ENCODE measurements at regions not wholly inside any gene's neighbourhood (a gene's known extent, or its start where the extent isn't known, plus 50 kb on each side); places are given as distances from the start of the nearest gene placed in this dataset.

GRCh38 chr2:66836851-66837250 is 401.9 kb downstream of the MEIS1 start:
- no peak overlapping the region; the same call in 2 of the 3 replicates for H2BK15ac ChIP-seq (ENCODE audit: low read depth, low read length)
- intact Hi-C loops (cut with micrococcal nuclease), result no loop called here

More at GRCh38 chr2:66836851-66837250, 401.9 kb downstream of the MEIS1 start:
- Histone ChIP-seq H4K20me1 (ENCODE audit: insufficient read depth, low read length) (no peaks in the 10 kb centered on the region), H3K9ac (ENCODE audit: low read depth, low read length) (no peak overlapping the region), H2BK5ac (ENCODE audit: low read depth, low read length, poor library complexity, severe bottlenecking) (no peak overlapping the region), H3K27me3 (ENCODE audit: control insufficient read depth, insufficient read depth, low read length) (no peaks in the 10 kb centered on the region), H4K8ac (ENCODE audit: low read depth in 2 of 2, low read length in 2 of 2) (no peak overlapping the region), H4K5ac (ENCODE audit: low read depth, low read length) (no peak overlapping the region), H3K4ac (ENCODE audit: low read depth, low read length) (no peak overlapping the region), H3K4me1 (ENCODE audit: control insufficient read depth, insufficient read depth, low read length) (peaks cover 14% of the 10 kb centered on the region), H3K14ac (replicated peaks; ENCODE audit: low read depth, low read length) (no peak overlapping the region), H3K23ac (ENCODE audit: low read depth, low read length) (no peak overlapping the region), H3K9me1 (ENCODE audit: insufficient read depth, low read length) (peaks cover 4% of the 10 kb centered on the region; the same call in 1 of the 2 replicates), H3K56ac (ENCODE audit: extremely low read depth, insufficient read depth, low read length) (no peak overlapping the region), H2AK9ac (replicated peaks; ENCODE audit: low read depth, low read length, poor library complexity) (no peak overlapping the region), H3K4me3 (ENCODE audit: insufficient read depth, low read depth, low read length) (no peak overlapping the region), H3K79me1 (ENCODE audit: low read depth in 1 of 2, low read length in 2 of 2) (peaks cover 0 to 5% of the 10 kb centered on the region in 2 experiments; a peak in 2 of 4 replicates), H2AFZ (replicated peaks; ENCODE audit: low read length, poor library complexity) (no peak overlapping the region), H3K27ac (ENCODE audit: insufficient read depth, low read length) (no peak overlapping the region), H3K9me3 (ENCODE audit: control insufficient read depth, insufficient read depth, low read length) (no peaks in the 10 kb centered on the region), H2BK120ac (ENCODE audit: low read depth, low read length) (no peak overlapping the region), H2BK20ac (ENCODE audit: low read depth, low read length) (peak overlapping the region; percentile 72; the same call in 1 of the 2 replicates), H3K4me2 (ENCODE audit: low read depth, low read length) (no peak overlapping the region), H4K91ac (ENCODE audit: insufficient read depth, low read depth, low read length) (no peak overlapping the region), H3K36me3 (ENCODE audit: control insufficient read depth, insufficient read depth, low read length) (no peaks in the 10 kb centered on the region), H2AK5ac (ENCODE audit: low read depth, low read length) (no peak overlapping the region), H3K18ac (ENCODE audit: low read depth, low read length) (no peak overlapping the region)
- POLR2A ChIA-PET (ENCODE audit: unreplicated experiment), result no interaction called here
- no peak for ATAC-seq (ENCODE audit: low read depth)
- in situ Hi-C loops (cut with MboI; ENCODE audit: low sequenced_read_pairs) (no loop called here), dilution Hi-C loops (cut with HindIII; ENCODE audit: low sequenced_read_pairs, unreplicated experiment) (no loop called here)
- no peak for TF ChIP-seq ELK1 (IDR thresholded peaks at IDR 0.05; ENCODE audit: borderline replicate concordance, low read depth, low read length)
- TF ChIP-seq CEBPB (IDR thresholded peaks at IDR 0.05; ENCODE audit: low read depth, low read length), result 0 out of 2 replicates have a peak, but pooled peaks have one; percentile 25
- CTCF ChIA-PET, result interaction anchor here (1.0 kb wide), 1 partner anchor 9 kb away, joined by 3 read pairs; no protein-coding TSS in a partner anchor
- DNase-seq, result no peak
- no TSS peak for BruUV-seq (replicated peaks)
- no CpG with 5 or more reads among the region's 1 CpG for WGBS, 2 experiments (ENCODE audit: extremely low coverage in 2 of 2, insufficient read length in 1 of 2)

Data from IMR-90 (cell line).